Natural killer cell (primary cell): ENCODE measurements at regions not wholly inside any gene's neighbourhood (a gene's known extent, or its start where the extent isn't known, plus 50 kb on each side); places are given as distances from the start of the nearest gene placed in this dataset.

Experiments used
- ATAC-seq, 3 donors: fragments of 150-1000 bp in 2 of 3; fragments of 200-7000 bp in 1 of 3; cut with Tn5 transposase; 1 replicate in 1 of 3; 2 replicates in 2 of 3; pipeline ENCODE4 v1.10.0; 2021; ENCODE audit warnings: mild to moderate bottlenecking in 2 of 3, moderate library complexity in 2 of 3
- DNase-seq, 2 donors: peaks; one replicate each; pipeline versions ENCODE4 v3.0.0 to v3.0.0-alpha.2; 2013 to 2021; ENCODE audit warnings: mixed read lengths in 1 of 2
- H3K27ac ChIP-seq: one replicate; pipeline ENCODE4 v1.5.1; 2013; ENCODE audit warnings: mild to moderate bottlenecking, low read length
- H3K27me3 ChIP-seq: one replicate; pipeline ENCODE4 v1.6.1; 2013; ENCODE audit warnings: low read length; ENCODE audit not compliant: control insufficient read depth, insufficient read depth
- H3K36me3 ChIP-seq: one replicate; pipeline ENCODE4 v1.6.1; 2013; ENCODE audit warnings: low read length; ENCODE audit not compliant: control insufficient read depth, insufficient read depth
- H3K4me1 ChIP-seq: one replicate; pipeline ENCODE4 v1.6.1; 2013; ENCODE audit warnings: low read length; ENCODE audit not compliant: control insufficient read depth, insufficient read depth
- H3K4me3 ChIP-seq: one replicate; pipeline ENCODE4 v1.5.1; 2013; ENCODE audit warnings: low read length
- H3K9me3 ChIP-seq: one replicate; pipeline ENCODE4 v1.6.1; 2013; ENCODE audit warnings: low read length; ENCODE audit not compliant: control insufficient read depth, insufficient read depth
- H3K27ac Mint-ChIP-seq, 2 donors: one replicate each; pipeline ENCODE4 v1.8.0; 2022; ENCODE audit warnings: mild to moderate bottlenecking in 2 of 2, mixed read lengths in 2 of 2, moderate library complexity in 1 of 2
- H3K27me3 Mint-ChIP-seq, 2 donors: one replicate each; pipeline ENCODE4 v1.8.0; 2022; ENCODE audit warnings: low read depth in 2 of 2, mixed read lengths in 2 of 2
- H3K36me3 Mint-ChIP-seq: one replicate; pipeline ENCODE4 v1.8.0; 2022; ENCODE audit warnings: mixed read lengths
- H3K4me1 Mint-ChIP-seq, 2 donors: one replicate each; pipeline ENCODE4 v1.8.0; 2022; ENCODE audit warnings: mixed read lengths in 2 of 2
- H3K4me3 Mint-ChIP-seq: one replicate; pipeline ENCODE4 v1.8.0; 2022; ENCODE audit warnings: mild to moderate bottlenecking, moderate library complexity, mixed read lengths
- H3K9me3 Mint-ChIP-seq, 2 donors: one replicate each; pipeline ENCODE4 v1.8.0; 2022; ENCODE audit warnings: mixed read lengths in 2 of 2
- WGBS: methylation state at CpG from one replicate; pipeline ENCODE4 v1.1.7; 2013; ENCODE audit warnings: missing lambda C conversion rate; ENCODE audit not compliant: insufficient coverage; 5-methylcytosine and 5-hydroxymethylcytosine counted together
- intact Hi-C: fragments of 100-400 bp; cut with micrococcal nuclease; formaldehyde crosslinking; loops from one replicate; pipeline ENCODE4 v1.14.2; 2022
- TF ChIP-seq, protein P1 (sequence below): fragments of 200-600 bp; IDR thresholded peaks from one replicate; pipeline ENCODE4 v1.8.0; 2022; ENCODE audit warnings: antibody characterized with exemption

GRCh38 chr2:12397854-12398253, 318.9 kb upstream of the TRIB2 start:
- H3K27ac Mint-ChIP-seq = no peak overlapping the region
- H3K4me3 Mint-ChIP-seq = no peak overlapping the region

DNA sequence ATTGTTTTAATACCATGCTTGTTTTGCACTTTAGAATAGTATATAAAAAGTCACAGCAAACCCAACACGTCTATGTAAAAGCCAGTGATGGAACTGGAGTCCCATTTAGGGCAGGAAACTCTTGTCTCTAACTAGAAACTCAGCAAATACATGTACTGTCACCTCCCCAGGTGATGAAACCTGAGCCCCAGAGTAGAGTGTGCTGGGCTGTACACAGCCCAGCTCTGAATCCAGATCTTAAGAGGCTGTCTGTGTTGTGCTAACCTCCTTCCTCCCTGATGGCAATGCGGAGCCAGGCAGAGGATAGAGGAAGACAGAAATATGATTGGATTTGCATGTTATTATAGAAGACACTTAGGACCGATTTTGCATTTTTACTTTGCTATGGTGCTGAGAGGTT, 317.5 kb upstream of the TRIB2 start:
- H3K27ac ChIP-seq = no peak overlapping the region
- Mint-ChIP-seq H3K27ac (no peak overlapping the region), H3K4me3 (no peak overlapping the region), H3K27me3 (peaks cover 17 to 38% of the 10 kb centered on the region in 2 donors), H3K36me3 (no peaks in the 10 kb centered on the region), H3K9me3 (no peaks in the 10 kb centered on the region), H3K4me1 (no peaks in the 10 kb centered on the region)
- intact Hi-C loops = no loop called here
- no peaks in the 10 kb centered on the region for H3K27me3 ChIP-seq
- H3K4me3 ChIP-seq = no peak overlapping the region
- 87% methylated on average over 3 of the region's 3 CpGs for WGBS
- no peaks in the 10 kb centered on the region for H3K4me1 ChIP-seq
- ATAC-seq (no peak), DNase-seq (no peak)
- H3K36me3 ChIP-seq = no peaks in the 10 kb centered on the region
- H3K9me3 ChIP-seq = peaks cover 2% of the 10 kb centered on the region
- TF ChIP-seq, protein P1, sequence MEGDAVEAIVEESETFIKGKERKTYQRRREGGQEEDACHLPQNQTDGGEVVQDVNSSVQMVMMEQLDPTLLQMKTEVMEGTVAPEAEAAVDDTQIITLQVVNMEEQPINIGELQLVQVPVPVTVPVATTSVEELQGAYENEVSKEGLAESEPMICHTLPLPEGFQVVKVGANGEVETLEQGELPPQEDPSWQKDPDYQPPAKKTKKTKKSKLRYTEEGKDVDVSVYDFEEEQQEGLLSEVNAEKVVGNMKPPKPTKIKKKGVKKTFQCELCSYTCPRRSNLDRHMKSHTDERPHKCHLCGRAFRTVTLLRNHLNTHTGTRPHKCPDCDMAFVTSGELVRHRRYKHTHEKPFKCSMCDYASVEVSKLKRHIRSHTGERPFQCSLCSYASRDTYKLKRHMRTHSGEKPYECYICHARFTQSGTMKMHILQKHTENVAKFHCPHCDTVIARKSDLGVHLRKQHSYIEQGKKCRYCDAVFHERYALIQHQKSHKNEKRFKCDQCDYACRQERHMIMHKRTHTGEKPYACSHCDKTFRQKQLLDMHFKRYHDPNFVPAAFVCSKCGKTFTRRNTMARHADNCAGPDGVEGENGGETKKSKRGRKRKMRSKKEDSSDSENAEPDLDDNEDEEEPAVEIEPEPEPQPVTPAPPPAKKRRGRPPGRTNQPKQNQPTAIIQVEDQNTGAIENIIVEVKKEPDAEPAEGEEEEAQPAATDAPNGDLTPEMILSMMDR = no peak

More at GRCh38 chr2:12397854-12398253, 318.9 kb upstream of the TRIB2 start:
- ATAC-seq = no peak
- no peak overlapping the region for H3K4me3 ChIP-seq
- Mint-ChIP-seq H3K36me3 (no peaks in the 10 kb centered on the region), H3K27me3 (peaks cover 17 to 38% of the 10 kb centered on the region in 2 donors), H3K4me1 (no peaks in the 10 kb centered on the region), H3K9me3 (no peaks in the 10 kb centered on the region)
- DNase-seq = no peak
- WGBS = 84% methylated on average over 9 of the region's 9 CpGs
- intact Hi-C loops = no loop called here
- no peaks in the 10 kb centered on the region for H3K27me3 ChIP-seq
- TF ChIP-seq, protein P1 = no peak
- H3K4me1 ChIP-seq = no peaks in the 10 kb centered on the region
- no peaks in the 10 kb centered on the region for H3K36me3 ChIP-seq
- H3K27ac ChIP-seq = no peak overlapping the region
- H3K9me3 ChIP-seq = no peaks in the 10 kb centered on the region

- Histone ChIP-seq H3K4me3 (no peak overlapping the region), H3K27me3 (no peaks in the 10 kb centered on the region), H3K27ac (no peak overlapping the region), H3K9me3 (peaks cover 2% of the 10 kb centered on the region), H3K36me3 (no peaks in the 10 kb centered on the region), H3K4me1 (no peaks in the 10 kb centered on the region)
- ATAC-seq (no peak), DNase-seq (no peak)
- peaks cover 17 to 38% of the 10 kb centered on the region in 2 donors for H3K27me3 Mint-ChIP-seq
- H3K36me3 Mint-ChIP-seq = no peaks in the 10 kb centered on the region
- no peaks in the 10 kb centered on the region for H3K4me1 Mint-ChIP-seq
- 97% methylated on average over 3 of the region's 3 CpGs for WGBS
- H3K9me3 Mint-ChIP-seq = no peaks in the 10 kb centered on the region
- no peak overlapping the region for H3K27ac Mint-ChIP-seq
- TF ChIP-seq, protein P1 = no peak
- H3K4me3 Mint-ChIP-seq = no peak overlapping the region
- intact Hi-C loops = no loop called here
Measured at GRCh38 chr2:12400543-12400942, 316.2 kb upstream of the TRIB2 start.

DNA sequence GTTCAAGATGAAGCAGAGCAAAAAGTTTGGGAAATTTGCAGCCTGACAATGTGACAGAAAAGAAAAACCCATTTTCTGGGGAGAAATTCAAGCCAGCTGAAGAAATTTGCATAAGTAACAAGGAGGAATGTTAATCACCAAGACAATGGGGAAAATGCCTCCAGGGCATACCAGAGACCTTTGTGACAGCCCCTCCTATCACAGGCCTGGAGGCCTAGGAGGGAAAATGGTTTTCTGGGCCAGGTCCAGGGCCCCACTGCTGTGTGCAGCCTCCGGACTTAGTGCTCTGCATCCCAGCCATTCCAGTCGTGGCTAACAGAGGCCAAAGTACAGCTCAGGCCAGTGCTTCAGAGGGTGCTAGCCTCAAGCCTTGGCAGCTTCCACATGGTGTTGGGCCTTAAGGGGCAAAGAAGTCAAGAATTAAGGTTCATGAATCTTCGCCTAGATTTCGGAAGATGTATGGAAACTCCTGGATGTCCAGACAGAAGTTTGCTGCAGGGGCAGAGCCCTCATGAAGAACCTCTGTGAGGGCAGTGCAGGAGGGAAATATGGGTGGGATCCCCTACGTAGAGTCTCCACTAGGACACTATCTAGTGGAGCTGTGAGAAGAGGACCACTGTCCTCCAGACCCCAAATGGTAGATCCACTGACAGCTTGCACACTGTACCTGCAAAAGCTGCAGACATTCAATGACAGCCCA, 314.1 kb upstream of the TRIB2 start:
- DNase-seq (no peak), ATAC-seq (no peak)
- Histone ChIP-seq H3K36me3 (no peaks in the 10 kb centered on the region), H3K27me3 (no peaks in the 10 kb centered on the region), H3K4me3 (no peak overlapping the region), H3K27ac (no peak overlapping the region), H3K9me3 (peaks cover 2% of the 10 kb centered on the region), H3K4me1 (no peaks in the 10 kb centered on the region)
- no peaks in the 10 kb centered on the region for H3K4me1 Mint-ChIP-seq
- peaks cover 9 to 27% of the 10 kb centered on the region in 2 donors for H3K27me3 Mint-ChIP-seq
- intact Hi-C loops = no loop called here
- 94% methylated on average over 5 of the region's 5 CpGs for WGBS
- TF ChIP-seq, protein P1 = no peak
- no peaks in the 10 kb centered on the region for H3K9me3 Mint-ChIP-seq
- H3K36me3 Mint-ChIP-seq = no peaks in the 10 kb centered on the region
- H3K27ac Mint-ChIP-seq = no peak overlapping the region
- no peak overlapping the region for H3K4me3 Mint-ChIP-seq
